ENCODE measurements at regions not wholly inside any gene's neighbourhood (a gene's known extent, or its start where the extent isn't known, plus 50 kb on each side); places are given as distances from the start of the nearest gene placed in this dataset.

DNA sequence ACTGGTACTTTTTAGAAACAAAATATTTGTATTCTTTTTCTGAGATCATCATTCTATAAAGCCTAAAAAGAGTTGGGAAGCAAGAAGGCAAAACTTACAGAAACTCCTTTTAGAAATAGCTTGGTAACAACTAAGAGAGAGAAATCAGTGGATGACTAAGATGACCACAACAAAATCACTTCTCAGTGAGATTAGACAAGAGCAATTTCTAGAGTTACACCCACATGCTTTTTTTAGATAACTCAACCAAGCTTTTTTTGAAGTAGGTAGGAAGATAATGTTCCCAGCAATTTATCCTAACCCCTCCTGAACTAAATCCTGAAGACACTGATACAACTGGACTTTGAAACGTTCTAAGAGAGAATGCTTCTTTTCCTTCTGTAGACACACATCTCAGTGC, 576.4 kb downstream of the SLC6A15 start:
- peaks cover 1% of the 10 kb centered on the region for H3K4me1 Mint-ChIP-seq
- H2AFZ ChIP-seq (replicated peaks) = no peak overlapping the region
- no peaks in the 10 kb centered on the region for H3K27me3 Mint-ChIP-seq (ENCODE audit: insufficient read depth, low read depth)
- H3K36me3 ChIP-seq = no peaks in the 10 kb centered on the region
- no peaks in the 10 kb centered on the region for H3K4me1 ChIP-seq
- no peak overlapping the region for H3K27ac ChIP-seq
- no peaks in the 10 kb centered on the region for H3F3A ChIP-seq (ENCODE audit: low read depth)
- no peaks in the 10 kb centered on the region for H3K36me3 Mint-ChIP-seq
- no peak for DNase-seq (ENCODE audit: low spot score)
- H3K9me3 ChIP-seq (ENCODE audit: low read depth) = no peaks in the 10 kb centered on the region
- peaks cover 2% of the 10 kb centered on the region for H3K9me3 Mint-ChIP-seq
- no peak overlapping the region for H3K9ac ChIP-seq
- no peak overlapping the region for H3K4me2 ChIP-seq
- no peak overlapping the region for H3K4me3 ChIP-seq
- no peak overlapping the region for H3K27ac Mint-ChIP-seq
- no peak for TF ChIP-seq EZH2 (IDR thresholded peaks at IDR 0.05)
- TF ChIP-seq, protein P1, sequence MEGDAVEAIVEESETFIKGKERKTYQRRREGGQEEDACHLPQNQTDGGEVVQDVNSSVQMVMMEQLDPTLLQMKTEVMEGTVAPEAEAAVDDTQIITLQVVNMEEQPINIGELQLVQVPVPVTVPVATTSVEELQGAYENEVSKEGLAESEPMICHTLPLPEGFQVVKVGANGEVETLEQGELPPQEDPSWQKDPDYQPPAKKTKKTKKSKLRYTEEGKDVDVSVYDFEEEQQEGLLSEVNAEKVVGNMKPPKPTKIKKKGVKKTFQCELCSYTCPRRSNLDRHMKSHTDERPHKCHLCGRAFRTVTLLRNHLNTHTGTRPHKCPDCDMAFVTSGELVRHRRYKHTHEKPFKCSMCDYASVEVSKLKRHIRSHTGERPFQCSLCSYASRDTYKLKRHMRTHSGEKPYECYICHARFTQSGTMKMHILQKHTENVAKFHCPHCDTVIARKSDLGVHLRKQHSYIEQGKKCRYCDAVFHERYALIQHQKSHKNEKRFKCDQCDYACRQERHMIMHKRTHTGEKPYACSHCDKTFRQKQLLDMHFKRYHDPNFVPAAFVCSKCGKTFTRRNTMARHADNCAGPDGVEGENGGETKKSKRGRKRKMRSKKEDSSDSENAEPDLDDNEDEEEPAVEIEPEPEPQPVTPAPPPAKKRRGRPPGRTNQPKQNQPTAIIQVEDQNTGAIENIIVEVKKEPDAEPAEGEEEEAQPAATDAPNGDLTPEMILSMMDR (IDR thresholded peaks at IDR 0.05) = no peak
- TF ChIP-seq EZH2phosphoT487 (IDR thresholded peaks at IDR 0.05) = no peak
- H3K79me2 ChIP-seq (ENCODE audit: low read depth) = no peaks in the 10 kb centered on the region
- no peaks in the 10 kb centered on the region for H4K20me1 ChIP-seq (ENCODE audit: low read depth)
- no peaks in the 10 kb centered on the region for H3K27me3 ChIP-seq
- H3K4me3 Mint-ChIP-seq = no peak overlapping the region

DNA sequence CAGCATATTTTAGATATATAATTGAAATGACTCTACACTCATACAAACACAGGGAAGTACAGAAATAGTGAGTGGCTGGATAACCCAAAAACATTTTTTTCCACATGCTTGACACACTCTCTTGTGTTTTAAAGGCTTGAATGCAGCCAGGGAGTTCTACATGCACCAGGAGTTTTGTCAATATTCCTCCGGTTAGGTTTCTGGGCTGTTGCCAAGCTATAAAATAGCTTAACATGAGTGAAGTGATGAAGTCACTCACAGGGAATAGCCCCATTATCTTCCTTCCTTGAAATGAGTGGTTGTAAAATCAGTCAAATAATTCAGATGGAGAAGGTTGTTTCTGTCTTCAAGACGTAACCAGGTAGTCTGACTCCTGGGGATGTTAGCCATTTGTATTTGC, 582.7 kb downstream of the SLC6A15 start:
- Mint-ChIP-seq H3K4me1 (peaks cover 23% of the 10 kb centered on the region), H3K4me3 (no peak overlapping the region), H3K27me3 (ENCODE audit: insufficient read depth, low read depth) (peaks cover 2% of the 10 kb centered on the region), H3K9me3 (peaks cover 2% of the 10 kb centered on the region), H3K36me3 (no peaks in the 10 kb centered on the region), H3K27ac (no peak overlapping the region)
- H3F3A ChIP-seq (ENCODE audit: low read depth) = no peaks in the 10 kb centered on the region
- no peak overlapping the region for H3K27ac ChIP-seq
- H3K4me2 ChIP-seq = no peak overlapping the region
- H3K9me3 ChIP-seq (ENCODE audit: low read depth) = no peaks in the 10 kb centered on the region
- TF ChIP-seq EZH2phosphoT487 (IDR thresholded peaks at IDR 0.05) (no peak), EZH2 (IDR thresholded peaks at IDR 0.05) (no peak)
- TF ChIP-seq, protein P1 (IDR thresholded peaks at IDR 0.05) = no peak
- H3K4me1 ChIP-seq = no peaks in the 10 kb centered on the region
- no peak overlapping the region for H3K4me3 ChIP-seq
- no peak overlapping the region for H3K9ac ChIP-seq
- no peaks in the 10 kb centered on the region for H3K36me3 ChIP-seq
- H3K79me2 ChIP-seq (ENCODE audit: low read depth) = no peaks in the 10 kb centered on the region
- H2AFZ ChIP-seq (replicated peaks) = no peak overlapping the region
- no peaks in the 10 kb centered on the region for H3K27me3 ChIP-seq
- H4K20me1 ChIP-seq (ENCODE audit: low read depth) = no peaks in the 10 kb centered on the region
- DNase-seq (ENCODE audit: low spot score) = no peak

DNA sequence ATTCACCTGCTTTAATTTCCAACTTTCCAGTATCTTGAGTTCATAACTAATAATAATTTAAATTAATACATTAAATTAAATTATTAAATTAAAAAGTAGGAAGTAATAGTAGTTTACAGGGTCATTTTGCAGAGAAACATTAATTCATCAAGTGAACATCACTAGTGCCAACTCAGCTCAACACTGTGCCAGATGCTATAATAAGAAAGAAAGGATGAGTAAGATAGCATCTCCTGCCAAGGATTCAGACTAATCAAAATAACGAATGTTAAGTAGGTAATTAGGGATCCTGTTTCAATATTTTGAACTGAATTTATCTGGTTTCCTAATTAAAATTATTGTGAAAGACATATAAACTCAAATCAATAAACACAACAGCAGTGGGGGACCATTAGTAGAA, 596.7 kb downstream of the SLC6A15 start:
- Histone ChIP-seq H3K27ac (no peak overlapping the region), H3K36me3 (no peaks in the 10 kb centered on the region), H3F3A (ENCODE audit: low read depth) (no peaks in the 10 kb centered on the region), H2AFZ (replicated peaks) (no peak overlapping the region), H3K4me1 (no peaks in the 10 kb centered on the region), H3K79me2 (ENCODE audit: low read depth) (no peaks in the 10 kb centered on the region), H3K9me3 (ENCODE audit: low read depth) (no peaks in the 10 kb centered on the region), H3K4me2 (no peak overlapping the region), H3K4me3 (no peak overlapping the region), H3K9ac (no peak overlapping the region), H4K20me1 (ENCODE audit: low read depth) (no peaks in the 10 kb centered on the region), H3K27me3 (no peaks in the 10 kb centered on the region)
- no peak for DNase-seq (ENCODE audit: low spot score)
- H3K9me3 Mint-ChIP-seq = peaks cover 6% of the 10 kb centered on the region
- no peak overlapping the region for H3K4me3 Mint-ChIP-seq
- H3K27me3 Mint-ChIP-seq (ENCODE audit: insufficient read depth, low read depth) = peaks cover 2% of the 10 kb centered on the region
- H3K27ac Mint-ChIP-seq = no peak overlapping the region
- TF ChIP-seq, protein P1 (IDR thresholded peaks at IDR 0.05) = no peak
- TF ChIP-seq EZH2phosphoT487 (IDR thresholded peaks at IDR 0.05) (no peak), EZH2 (IDR thresholded peaks at IDR 0.05) (no peak)
- no peaks in the 10 kb centered on the region for H3K36me3 Mint-ChIP-seq
- peaks cover 2% of the 10 kb centered on the region for H3K4me1 Mint-ChIP-seq

DNA sequence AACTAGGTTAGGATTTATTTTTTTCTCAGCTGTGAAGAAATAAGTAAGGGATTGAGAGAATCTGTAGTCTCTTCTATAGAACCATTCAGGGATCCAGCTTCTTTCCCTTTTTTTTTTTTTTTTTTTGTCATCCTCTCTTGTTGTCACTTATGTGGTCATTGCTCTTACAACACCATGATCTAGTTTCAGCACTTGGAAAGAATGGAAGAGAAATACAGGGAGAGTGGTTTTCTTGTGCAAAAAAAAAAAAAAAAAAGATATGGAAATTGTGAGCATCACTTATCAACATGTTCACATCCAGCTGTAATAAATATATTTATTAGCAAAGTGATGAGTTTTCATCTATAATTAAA, 599.3 kb downstream of the SLC6A15 start:
- H3K9me3 ChIP-seq (ENCODE audit: low read depth) = no peaks in the 10 kb centered on the region
- no peak for DNase-seq (ENCODE audit: low spot score)
- Mint-ChIP-seq H3K9me3 (peaks cover 3% of the 10 kb centered on the region), H3K27ac (no peak overlapping the region), H3K4me3 (no peak overlapping the region), H3K36me3 (no peaks in the 10 kb centered on the region), H3K27me3 (ENCODE audit: insufficient read depth, low read depth) (no peaks in the 10 kb centered on the region), H3K4me1 (peaks cover 2% of the 10 kb centered on the region)
- H4K20me1 ChIP-seq (ENCODE audit: low read depth) = no peaks in the 10 kb centered on the region
- H3K4me2 ChIP-seq = no peak overlapping the region
- H3K4me3 ChIP-seq = no peak overlapping the region
- H3K36me3 ChIP-seq = no peaks in the 10 kb centered on the region
- H2AFZ ChIP-seq (replicated peaks) = no peak overlapping the region
- H3K27ac ChIP-seq = no peak overlapping the region
- H3K9ac ChIP-seq = no peak overlapping the region
- H3K79me2 ChIP-seq (ENCODE audit: low read depth) = no peaks in the 10 kb centered on the region
- H3K4me1 ChIP-seq = no peaks in the 10 kb centered on the region
- TF ChIP-seq, protein P1 (IDR thresholded peaks at IDR 0.05) = no peak
- TF ChIP-seq EZH2phosphoT487 (IDR thresholded peaks at IDR 0.05) (no peak), EZH2 (IDR thresholded peaks at IDR 0.05) (no peak)
- H3F3A ChIP-seq (ENCODE audit: low read depth) = no peaks in the 10 kb centered on the region
- no peaks in the 10 kb centered on the region for H3K27me3 ChIP-seq

Measured in neural progenitor cell (in vitro differentiated cells).